Stomach (tissue), 8 donors: ENCODE measurements at regions not wholly inside any gene's neighbourhood (a gene's known extent, or its start where the extent isn't known, plus 50 kb on each side); places are given as distances from the start of the nearest gene placed in this dataset.

Source experiments
- DNase-seq, 2 donors: peaks; one replicate each; pipeline versions ENCODE4 v3.0.0 to v3.0.0-alpha.2; 2013 to 2019
- H3K27ac ChIP-seq, 5 donors: fragments of 200-600 bp in 4 of 5; sonication (generic) in 4 of 5; one replicate each; pipeline ENCODE4 v1.5.1; 2013 to 2019; ENCODE audit warnings: mild to moderate bottlenecking in 1 of 5, moderate library complexity in 1 of 5
- H3K27me3 ChIP-seq, 3 donors: fragments of 200-600 bp; sonication (generic); one replicate each; pipeline ENCODE4 v1.5.1; 2017 to 2019; ENCODE audit warnings: mixed run types in 1 of 3
- H3K36me3 ChIP-seq, 4 donors: fragments of 200-600 bp; sonication (generic); 1 replicate in 3 of 4; 2 replicates in 1 of 4; pipeline ENCODE4 v1.5.1; 2016 to 2019
- H3K4me1 ChIP-seq, 4 donors: fragments of 200-600 bp; sonication (generic); one replicate each; pipeline ENCODE4 v1.5.1; 2016 to 2019
- H3K4me3 ChIP-seq, 4 donors: fragments of 200-600 bp; sonication (generic) in 3 of 4; one replicate each; pipeline ENCODE4 v1.5.1; 2016 to 2019; ENCODE audit warnings: mild to moderate bottlenecking in 1 of 4
- H3K9me3 ChIP-seq, 4 donors: fragments of 200-600 bp; sonication (generic); one replicate each; pipeline ENCODE4 v1.5.1; 2016 to 2019
- EP300 ChIP-seq: sonication (generic); formaldehyde crosslinking; IDR thresholded peaks from one replicate; pipeline ENCODE4 v1.6.1; 2017; ENCODE audit warnings: antibody characterized with exemption
- POLR2A ChIP-seq, 4 donors: fragments of 450-650 bp; IDR thresholded peaks; one replicate each; pipeline ENCODE4 v1.6.1; 2016; ENCODE audit warnings: antibody characterized with exemption in 4 of 4, control low read depth in 2 of 4, mild to moderate bottlenecking in 1 of 4, moderate library complexity in 1 of 4
- POLR2AphosphoS5 ChIP-seq, 3 donors: sonication (generic); formaldehyde crosslinking; IDR thresholded peaks; one replicate each; pipeline ENCODE4 v1.6.1; 2016; ENCODE audit warnings: antibody characterized with exemption in 3 of 3
- WGBS, 5 donors: extraction: QIAGEN DNeasy Blood & Tissue Kit in 3 of 5; methylation state at CpG; one replicate each; pipeline versions ENCODE4 v1.1.5 to v1.1.7; 2013 to 2018; 5-methylcytosine and 5-hydroxymethylcytosine counted together
- intact Hi-C: fragments of 100-400 bp; cut with DNase I; formaldehyde crosslinking; loops from one replicate; pipeline ENCODE4 v1.15.1; 2023; ENCODE audit warnings: low total_unique reads
- TF ChIP-seq, protein P1 (sequence below), 7 experiments: fragments of 450-650 bp in 4 of 7; fragments of 200-600 bp in 3 of 7; sonication (generic) in 3 of 7; IDR thresholded peaks; one replicate each; pipeline ENCODE4 v1.5.1; 2016 to 2019; ENCODE audit warnings: antibody characterized with exemption in 7 of 7, control low read depth in 2 of 7, mild to moderate bottlenecking in 1 of 7
- donor health status: healthy with polysubstance abuse.
- donor health status: Bipolar disorder and iron deficiency.
- donor health status: healthy.

- no peak overlapping the region for H3K27ac ChIP-seq
- no peak for DNase-seq
- H3K27me3 ChIP-seq: no peaks in the 10 kb centered on the region
- no peaks in the 10 kb centered on the region for H3K36me3 ChIP-seq
- no peaks in the 10 kb centered on the region for H3K9me3 ChIP-seq
- no peaks in the 10 kb centered on the region for H3K4me1 ChIP-seq
- intact Hi-C loops: no loop called here
- no peak for TF ChIP-seq EP300
- TF ChIP-seq, protein P1, sequence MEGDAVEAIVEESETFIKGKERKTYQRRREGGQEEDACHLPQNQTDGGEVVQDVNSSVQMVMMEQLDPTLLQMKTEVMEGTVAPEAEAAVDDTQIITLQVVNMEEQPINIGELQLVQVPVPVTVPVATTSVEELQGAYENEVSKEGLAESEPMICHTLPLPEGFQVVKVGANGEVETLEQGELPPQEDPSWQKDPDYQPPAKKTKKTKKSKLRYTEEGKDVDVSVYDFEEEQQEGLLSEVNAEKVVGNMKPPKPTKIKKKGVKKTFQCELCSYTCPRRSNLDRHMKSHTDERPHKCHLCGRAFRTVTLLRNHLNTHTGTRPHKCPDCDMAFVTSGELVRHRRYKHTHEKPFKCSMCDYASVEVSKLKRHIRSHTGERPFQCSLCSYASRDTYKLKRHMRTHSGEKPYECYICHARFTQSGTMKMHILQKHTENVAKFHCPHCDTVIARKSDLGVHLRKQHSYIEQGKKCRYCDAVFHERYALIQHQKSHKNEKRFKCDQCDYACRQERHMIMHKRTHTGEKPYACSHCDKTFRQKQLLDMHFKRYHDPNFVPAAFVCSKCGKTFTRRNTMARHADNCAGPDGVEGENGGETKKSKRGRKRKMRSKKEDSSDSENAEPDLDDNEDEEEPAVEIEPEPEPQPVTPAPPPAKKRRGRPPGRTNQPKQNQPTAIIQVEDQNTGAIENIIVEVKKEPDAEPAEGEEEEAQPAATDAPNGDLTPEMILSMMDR (IDR thresholded peaks at IDR 0.05): no peak
- TF ChIP-seq POLR2A (IDR thresholded peaks at IDR 0.05): no peak
- TF ChIP-seq POLR2AphosphoS5 (IDR thresholded peaks at IDR 0.05): no peak
- WGBS, 5 donors: 69 to 78% (median 75%) methylated on average over 1 of the region's 1 CpG
- no peak overlapping the region for H3K4me3 ChIP-seq
These were observed 477.9 kb downstream of the KCNJ3 start for GRCh38 chr2:155176345-155176744.

DNA sequence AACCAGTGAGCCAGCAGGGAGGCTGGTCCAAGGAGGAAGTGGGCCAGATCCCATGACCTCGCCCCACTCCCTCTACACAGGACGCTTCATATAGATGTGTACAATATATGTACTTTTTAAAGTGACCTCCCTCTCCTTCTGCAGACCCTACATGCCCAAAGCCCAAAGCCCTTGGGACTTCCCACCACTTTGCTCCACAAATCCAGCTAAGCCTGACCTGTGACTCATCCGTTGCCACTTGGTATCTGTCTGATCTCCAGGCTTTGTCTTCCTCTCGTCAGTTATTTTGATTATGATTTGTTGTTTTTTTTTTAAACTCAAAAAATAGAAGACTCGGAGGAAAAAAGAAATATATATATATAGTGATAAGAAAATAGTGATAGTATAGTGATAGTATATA, 470.8 kb downstream of the KCNJ3 start:
- no peaks in the 10 kb centered on the region for H3K36me3 ChIP-seq
- H3K4me1 ChIP-seq: no peaks in the 10 kb centered on the region
- H3K4me3 ChIP-seq: no peak overlapping the region
- intact Hi-C loops: no loop called here
- H3K9me3 ChIP-seq: no peaks in the 10 kb centered on the region
- TF ChIP-seq EP300 (no peak), POLR2A (IDR thresholded peaks at IDR 0.05) (no peak)
- no peaks in the 10 kb centered on the region for H3K27me3 ChIP-seq
- no peak for DNase-seq
- H3K27ac ChIP-seq: no peak overlapping the region
- WGBS, 5 donors: 80 to 85% (median 84%) methylated on average over 5 of the region's 5 CpGs

DNA sequence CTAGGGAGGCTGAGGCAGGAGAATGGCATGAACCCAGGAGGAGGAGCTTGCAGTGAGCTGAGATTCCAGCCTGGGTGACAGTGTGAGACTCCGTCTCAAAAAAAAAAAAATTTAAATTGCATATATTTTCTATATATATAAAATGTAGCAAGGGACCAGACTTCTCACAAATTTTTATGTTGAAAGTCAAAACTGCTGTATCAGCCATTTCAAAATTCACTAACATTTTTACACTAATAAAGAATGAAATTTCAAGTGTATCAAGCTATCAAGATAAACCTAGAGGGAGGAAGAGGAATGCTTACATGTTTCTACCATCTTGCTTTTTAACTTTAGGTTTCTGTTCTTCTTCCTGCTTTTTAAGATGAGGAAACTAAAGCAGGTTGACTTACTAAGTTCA, 464.0 kb downstream of the KCNJ3 start:
- no peaks in the 10 kb centered on the region for H3K4me1 ChIP-seq
- TF ChIP-seq POLR2AphosphoS5 (IDR thresholded peaks at IDR 0.05) (no peak), EP300 (no peak), POLR2A (IDR thresholded peaks at IDR 0.05) (no peak)
- TF ChIP-seq, protein P1 (IDR thresholded peaks at IDR 0.05): no peak
- intact Hi-C loops: no loop called here

GRCh38 chr2:155161314-155161713, 462.8 kb downstream of the KCNJ3 start:
- Histone ChIP-seq H3K4me1 (no peaks in the 10 kb centered on the region), H3K36me3 (no peaks in the 10 kb centered on the region), H3K4me3 (no peak overlapping the region), H3K27me3 (no peaks in the 10 kb centered on the region), H3K27ac (no peak overlapping the region), H3K9me3 (no peaks in the 10 kb centered on the region)
- no peak for DNase-seq
- no peak for TF ChIP-seq POLR2A (IDR thresholded peaks at IDR 0.05)
- intact Hi-C loops: no loop called here

More for the DNA sequence above, 464.0 kb downstream of the KCNJ3 start:
- DNase-seq: no peak
- 85 to 100% (median 96%) methylated on average over 1 of the region's 1 CpG for WGBS, 5 donors
- no peaks in the 10 kb centered on the region for H3K27me3 ChIP-seq
- no peaks in the 10 kb centered on the region for H3K36me3 ChIP-seq
- no peaks in the 10 kb centered on the region for H3K9me3 ChIP-seq
- no peak overlapping the region for H3K4me3 ChIP-seq
- no peak overlapping the region for H3K27ac ChIP-seq

DNA sequence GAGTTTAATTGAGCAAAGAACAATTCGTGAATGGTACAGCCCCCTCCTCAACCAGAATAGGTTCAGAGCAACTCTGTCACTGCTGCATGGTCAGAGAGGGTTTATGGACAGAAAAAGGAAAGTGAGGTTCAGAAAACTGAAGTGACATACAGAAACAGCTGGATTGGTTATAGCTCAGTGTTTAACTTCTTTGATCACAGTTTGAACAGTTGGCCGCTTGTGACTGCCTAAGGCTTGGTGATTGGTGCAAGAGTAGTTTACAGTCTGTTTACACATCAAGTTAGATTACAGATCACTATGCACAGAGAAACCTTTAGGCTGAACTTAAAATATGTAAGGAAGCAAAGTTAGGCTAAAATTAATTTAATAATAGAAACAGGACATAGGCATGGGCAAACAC, 459.2 kb downstream of the KCNJ3 start:
- Histone ChIP-seq H3K9me3 (no peaks in the 10 kb centered on the region), H3K36me3 (no peaks in the 10 kb centered on the region), H3K27me3 (no peaks in the 10 kb centered on the region), H3K27ac (no peak overlapping the region), H3K4me1 (no peaks in the 10 kb centered on the region), H3K4me3 (no peak overlapping the region)
- TF ChIP-seq, protein P1 (IDR thresholded peaks at IDR 0.05): no peak
- TF ChIP-seq POLR2AphosphoS5 (IDR thresholded peaks at IDR 0.05) (no peak), POLR2A (IDR thresholded peaks at IDR 0.05) (no peak), EP300 (no peak)
- WGBS, 5 donors: 47 to 68% (median 52%) methylated on average over 2 of the region's 2 CpGs
- intact Hi-C loops: no loop called here
- no peak for DNase-seq

DNA sequence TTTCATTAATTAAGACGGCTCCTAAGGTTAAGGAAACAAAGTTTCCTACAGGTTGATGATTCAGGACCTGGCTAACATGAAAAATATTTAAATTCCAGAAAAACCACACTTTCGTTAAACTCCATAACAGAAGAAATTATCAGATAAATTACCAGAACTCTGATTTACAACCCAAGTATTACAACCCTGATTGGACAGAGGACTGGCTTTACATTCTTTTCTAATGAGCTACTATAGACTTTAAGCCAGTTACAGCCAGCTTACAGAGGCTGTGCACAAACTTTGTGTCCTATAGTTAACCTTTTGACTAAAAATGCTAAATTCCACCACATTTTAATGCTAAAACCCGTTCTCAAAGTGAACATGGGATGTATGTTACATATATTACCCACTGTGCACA, 458.6 kb downstream of the KCNJ3 start:
- Histone ChIP-seq H3K27ac (no peak overlapping the region), H3K27me3 (no peaks in the 10 kb centered on the region), H3K9me3 (no peaks in the 10 kb centered on the region), H3K4me3 (no peak overlapping the region), H3K4me1 (no peaks in the 10 kb centered on the region), H3K36me3 (no peaks in the 10 kb centered on the region)
- intact Hi-C loops: no loop called here
- WGBS, 5 donors: 73 to 89% (median 81%) methylated on average over 3 of the region's 3 CpGs
- no peak for DNase-seq
- no peak for TF ChIP-seq EP300
- no peak for TF ChIP-seq POLR2AphosphoS5 (IDR thresholded peaks at IDR 0.05)
- TF ChIP-seq, protein P1 (IDR thresholded peaks at IDR 0.05): no peak
- TF ChIP-seq POLR2A (IDR thresholded peaks at IDR 0.05): no peak
